GM10248 (cell line): ENCODE measurements at regions not wholly inside any gene's neighbourhood (a gene's known extent, or its start where the extent isn't known, plus 50 kb on each side); places are given as distances from the start of the nearest gene placed in this dataset.

Experiments used
- CTCF ChIA-PET: fragments of 300-600 bp; sonication (Branson Sonifier 250); formaldehyde crosslinking; extraction: SDS; loops from one replicate; lab custom pipeline; 2021; ENCODE audit warnings: antibody characterized with exemption; lab: Yijun Ruan, JAX
- POLR2A ChIA-PET: fragments of 350-650 bp; sonication (Branson Sonifier 250); formaldehyde crosslinking; extraction: SDS; loops from one replicate; lab custom pipeline; 2020; ENCODE audit warnings: antibody characterized with exemption; lab: Yijun Ruan, JAX
- DNase-seq: peaks from one replicate; pipeline ENCODE4 v3.0.0; 2012; ENCODE audit errors: extremely low spot score
- CTCF ChIP-seq: IDR thresholded peaks from 2 replicates; pipeline ENCODE4 v1.5.1; 2012; ENCODE audit warnings: mild to moderate bottlenecking, low read depth; ENCODE audit errors: extremely low read depth, missing control alignments, control extremely low read depth

GRCh38 chr10:121313119-121313875 is 284.9 kb downstream of the FGFR2 start:
- ChIA-PET POLR2A (no interaction called here), CTCF (no interaction called here)
- no peak for DNase-seq
- no peak for TF ChIP-seq CTCF

- POLR2A ChIA-PET, result no interaction called here
- CTCF ChIA-PET, result no interaction called here
- no peak for DNase-seq
- TF ChIP-seq CTCF, result no peak
These were observed 281.8 kb downstream of the FGFR2 start for GRCh38 chr10:121316432-121316831.

- TF ChIP-seq CTCF, result no peak
- ChIA-PET CTCF (no interaction called here), POLR2A (no interaction called here)
- no peak for DNase-seq
These were observed 280.9 kb downstream of the FGFR2 start for GRCh38 chr10:121317374-121317773.

- POLR2A ChIA-PET, result no interaction called here
- DNase-seq, result no peak
- no peak for TF ChIP-seq CTCF
- CTCF ChIA-PET, result no interaction called here
These were observed 276.2 kb downstream of the FGFR2 start for GRCh38 chr10:121322046-121322445.

- no peak for DNase-seq
- ChIA-PET POLR2A (no interaction called here), CTCF (no interaction called here)
- TF ChIP-seq CTCF, result no peak
These were observed 275.5 kb downstream of the FGFR2 start for GRCh38 chr10:121322776-121323175.

- TF ChIP-seq CTCF, result no peak
- DNase-seq, result no peak
- ChIA-PET CTCF (no interaction called here), POLR2A (no interaction called here)
These were observed 274.8 kb downstream of the FGFR2 start for GRCh38 chr10:121323443-121323842.
